Fibroblast of upper back skin (primary cell): ENCODE measurements at regions not wholly inside any gene's neighbourhood (a gene's known extent, or its start where the extent isn't known, plus 50 kb on each side); places are given as distances from the start of the nearest gene placed in this dataset.
"Not testable (repeated sequence)": the region's sequence is repeated elsewhere in the genome, so short reads cannot be mapped to it uniquely, and the experiment has no call there.

ENCODE experiments used
- DNase-seq: peaks from one replicate; pipeline ENCODE4 v3.0.0-alpha.2; 2013

GRCh38 chr4:169885893-169886292 lies 128.1 kb upstream of the HPF1 start:
- no peak for DNase-seq

GRCh38 chr4:169881769-169882168 lies 124.0 kb upstream of the HPF1 start:
- DNase-seq: no peak

- no peak for DNase-seq
Observed at GRCh38 chr4:169870507-169870906, 112.8 kb upstream of the HPF1 start.

DNA sequence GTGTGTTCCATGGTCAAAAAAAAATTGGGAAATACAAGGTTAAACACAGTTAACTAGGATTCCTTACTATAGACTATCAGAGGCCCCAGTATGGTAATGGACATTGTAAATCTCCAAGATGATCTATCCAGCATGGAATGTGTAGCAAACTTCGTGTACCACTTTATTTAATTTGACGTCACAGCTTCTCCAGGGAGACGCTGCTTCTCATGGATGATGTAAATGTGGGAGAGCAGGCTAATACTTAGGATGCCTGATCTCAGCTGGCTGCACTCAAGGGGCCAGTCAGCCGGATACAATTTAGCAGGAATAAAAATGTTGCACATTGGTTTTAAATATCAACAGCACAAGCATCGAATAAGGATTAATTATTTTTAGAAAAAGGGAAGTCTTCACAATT lies 111.7 kb upstream of the HPF1 start:
- peak; percentile 4 for DNase-seq

- no peak for DNase-seq
Observed at GRCh38 chr4:169861593-169861992, 103.8 kb upstream of the HPF1 start.

- DNase-seq: no peak
Observed at GRCh38 chr4:169859366-169860216, 101.8 kb upstream of the HPF1 start.

DNA sequence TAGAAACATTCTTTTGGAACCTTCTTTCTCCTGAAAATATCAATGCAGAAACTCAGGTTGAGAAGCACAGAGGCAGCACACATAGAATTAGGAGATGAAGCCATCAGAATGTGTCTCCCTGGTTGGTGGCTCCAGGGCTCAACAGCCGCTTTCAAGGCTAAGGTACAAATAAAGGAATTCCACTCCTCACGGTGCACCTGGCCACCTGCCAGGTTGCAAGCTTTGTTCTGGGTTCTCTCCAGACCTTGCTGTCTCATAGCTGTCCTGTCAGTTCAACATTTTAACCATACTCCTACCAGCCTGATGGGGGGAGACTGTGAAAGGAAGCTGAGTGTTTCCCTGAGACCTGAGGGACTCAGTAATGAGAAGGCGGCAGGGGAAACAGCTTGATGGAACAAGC lies 96.3 kb upstream of the HPF1 start:
- DNase-seq: no peak

- DNase-seq: no peak
Observed at GRCh38 chr4:169852481-169852880, 94.7 kb upstream of the HPF1 start.

DNA sequence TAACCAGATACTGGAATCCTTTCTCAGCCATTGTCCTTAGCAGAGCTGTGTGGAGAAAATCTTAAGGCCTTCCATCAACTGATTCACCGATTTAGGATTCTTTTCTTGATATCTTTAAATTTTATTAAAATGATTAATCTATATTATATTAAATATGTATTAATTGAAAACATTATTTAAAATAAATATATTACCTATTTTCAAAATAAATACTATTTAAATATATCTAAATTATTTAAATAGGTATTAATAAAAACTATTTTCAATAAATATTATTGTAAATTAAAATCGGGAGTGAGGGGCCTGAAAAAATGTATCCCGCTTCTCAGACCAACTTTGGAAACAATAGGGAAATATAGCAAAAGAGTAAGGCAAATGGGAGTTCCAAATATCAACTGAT lies 94.0 kb upstream of the HPF1 start:
- no peak for DNase-seq

- DNase-seq: no peak
Observed at GRCh38 chr4:169849456-169849855, 91.7 kb upstream of the HPF1 start.

GRCh38 chr4:169848018-169848417 lies 90.3 kb upstream of the HPF1 start:
- DNase-seq: no peak

- no peak for DNase-seq
Observed at GRCh38 chr4:169847171-169847570, 89.4 kb upstream of the HPF1 start.

DNA sequence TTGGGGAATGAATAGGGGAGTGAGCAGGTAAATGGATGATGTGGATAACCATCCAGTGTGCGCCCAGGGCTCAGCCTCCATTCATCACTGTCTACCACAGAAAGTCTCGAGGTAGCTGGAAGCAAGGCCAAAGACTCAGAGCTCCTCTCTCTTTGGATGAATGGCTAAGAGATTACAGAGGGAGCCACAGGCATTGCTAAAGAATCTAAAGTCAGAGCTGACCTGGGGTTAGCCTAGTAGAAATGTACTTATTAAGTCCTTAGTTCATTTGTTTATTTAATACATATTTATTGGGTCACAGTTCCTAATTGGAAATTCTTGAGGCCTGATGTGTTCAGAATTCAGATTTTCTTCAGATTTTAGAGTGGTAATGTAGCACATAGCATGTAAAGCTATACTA lies 88.7 kb upstream of the HPF1 start:
- DNase-seq: peak; percentile 3

DNA sequence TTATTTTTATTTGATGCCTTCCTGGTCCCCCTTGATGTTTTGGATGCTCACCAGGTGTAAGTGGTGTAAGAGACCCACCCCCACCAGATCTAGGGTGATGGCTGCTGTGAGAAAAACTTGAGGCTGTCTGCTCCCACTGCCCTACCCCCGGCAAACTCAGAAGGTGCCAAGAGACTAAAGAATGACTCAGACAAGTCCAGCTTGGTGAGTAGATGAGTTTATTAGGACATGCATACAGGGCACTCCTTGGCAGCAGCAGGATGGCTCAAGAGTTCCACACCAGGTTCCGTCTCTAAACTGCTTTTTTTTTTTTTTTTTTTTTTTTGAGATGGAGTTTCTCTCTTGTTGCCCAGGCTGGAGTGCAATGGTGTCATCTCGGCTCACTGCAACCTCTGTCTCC lies 84.0 kb upstream of the HPF1 start:
- DNase-seq: no peak

DNA sequence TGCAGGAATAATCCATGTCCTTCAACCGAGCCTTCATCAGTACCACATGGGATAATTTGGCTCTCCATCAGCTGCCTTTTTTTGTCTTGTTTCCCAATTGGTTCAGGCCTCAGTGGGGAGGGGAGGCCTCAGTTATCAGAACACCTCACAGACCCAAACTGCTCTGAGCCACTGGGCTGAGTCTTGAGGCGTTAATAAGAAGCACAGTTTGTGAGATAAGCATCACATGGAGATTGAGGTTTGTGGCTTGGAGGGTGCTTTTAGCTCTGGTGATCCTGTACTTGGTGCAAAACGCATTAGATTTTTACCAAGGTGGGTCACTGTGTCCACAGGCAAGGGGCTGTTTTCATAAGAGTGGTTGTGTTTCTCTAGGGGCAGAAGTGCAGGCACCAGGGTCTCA lies 82.8 kb upstream of the HPF1 start:
- no peak for DNase-seq

DNA sequence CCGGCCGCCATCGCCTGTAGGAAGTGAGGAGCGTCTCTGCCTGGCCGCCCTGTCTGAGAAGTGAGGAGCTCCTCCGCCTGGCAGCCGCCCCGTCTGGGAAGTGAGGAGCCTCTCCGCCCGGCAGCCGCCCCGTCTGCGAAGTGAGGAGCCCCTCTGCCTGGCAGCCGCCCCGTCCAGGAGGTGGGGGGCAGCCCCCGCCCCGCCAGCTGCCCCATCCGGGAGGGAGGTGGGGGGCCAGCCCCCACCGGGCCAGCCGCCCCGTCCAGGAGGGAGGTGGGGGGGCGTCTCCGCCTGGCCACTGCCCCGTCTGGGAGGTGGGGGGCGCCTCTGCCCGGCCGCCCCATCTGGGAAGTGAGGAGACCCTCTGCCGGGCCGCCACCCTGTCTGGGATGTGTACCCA lies 70.6 kb upstream of the HPF1 start:
- not testable (repeated sequence) for DNase-seq

- DNase-seq: no peak
Observed at GRCh38 chr4:169826634-169827187, 69.0 kb upstream of the HPF1 start.

- peak; percentile 70 for DNase-seq
Observed at GRCh38 chr4:169823685-169824084, 65.9 kb upstream of the HPF1 start.

GRCh38 chr4:169821402-169821801 lies 63.7 kb upstream of the HPF1 start:
- no peak for DNase-seq

DNA sequence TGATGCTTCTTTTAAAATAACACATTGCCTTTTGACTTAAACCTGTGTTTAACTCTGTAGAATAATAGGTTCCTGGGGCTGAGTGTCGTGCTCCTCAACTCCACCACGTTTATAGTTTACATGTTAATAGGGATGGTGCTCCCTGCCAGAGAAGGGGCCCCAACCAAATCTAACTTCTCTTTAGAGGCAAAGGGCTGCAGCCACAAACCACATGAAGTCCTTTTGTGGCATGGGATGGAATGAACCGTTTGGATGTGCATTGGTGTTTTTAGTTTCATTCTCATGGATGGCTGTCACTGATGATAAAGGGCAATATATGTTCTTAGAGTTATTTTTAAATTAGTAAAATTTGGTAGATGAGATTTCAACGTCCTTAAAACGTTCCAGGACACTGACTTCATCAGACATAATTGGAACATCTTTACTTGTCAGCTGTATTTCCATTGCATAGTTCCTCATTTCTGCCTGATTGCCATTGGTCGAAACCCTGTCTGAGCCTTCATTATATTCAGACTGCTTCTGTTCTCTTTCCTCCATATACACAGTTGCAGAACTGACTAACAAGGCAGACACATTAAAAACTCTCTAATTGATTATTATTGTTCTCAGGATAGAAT lies 60.4 kb upstream of the HPF1 start:
- DNase-seq: no peak

DNA sequence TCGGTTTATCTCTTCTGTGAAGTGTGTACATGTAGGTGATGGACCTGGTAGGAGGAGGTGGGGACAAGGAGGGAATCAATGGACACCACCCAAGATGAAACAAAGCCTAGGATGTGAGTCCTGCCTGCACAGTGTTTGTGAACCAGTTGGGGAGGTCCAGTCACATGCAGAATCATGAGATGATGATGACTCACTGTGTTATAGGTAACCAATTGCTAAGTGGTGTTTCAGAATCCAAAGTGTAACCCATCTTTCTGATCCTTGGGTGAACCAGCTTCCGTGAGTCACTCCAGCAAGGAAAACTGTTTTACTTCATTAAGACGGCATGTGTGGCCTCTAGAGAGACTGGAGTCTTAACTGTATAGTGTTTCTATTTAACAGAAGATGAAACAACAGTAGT lies 57.9 kb upstream of the HPF1 start:
- DNase-seq: peak; percentile 20

DNA sequence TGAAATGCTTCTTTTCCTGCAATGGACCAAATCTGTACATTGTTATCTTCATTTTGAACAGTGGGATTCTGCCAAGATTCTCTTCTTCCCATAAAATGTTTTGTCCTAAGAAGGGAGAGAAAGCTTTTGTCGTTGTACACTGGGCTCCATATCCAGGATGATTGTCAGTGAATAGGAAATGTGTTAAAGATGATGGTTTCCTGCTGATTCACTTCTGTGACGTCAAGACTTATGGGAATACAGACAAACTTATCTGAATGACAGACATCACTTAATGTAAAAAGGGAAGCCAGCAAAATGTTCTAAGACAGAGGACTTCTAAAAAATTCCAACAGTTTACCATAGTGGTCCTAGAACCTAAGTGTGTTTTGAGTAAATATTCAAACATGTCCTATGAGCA lies 53.7 kb upstream of the HPF1 start:
- DNase-seq: no peak

GRCh38 chr4:169810325-169811323 lies 52.9 kb upstream of the HPF1 start:
- peak; percentile 81 for DNase-seq
